ENCODE measurements at regions not wholly inside any gene's neighbourhood (a gene's known extent, or its start where the extent isn't known, plus 50 kb on each side); places are given as distances from the start of the nearest gene placed in this dataset.
"Not testable (repeated sequence)": the region's sequence is repeated elsewhere in the genome, so short reads cannot be mapped to it uniquely, and the experiment has no call there.

GRCh38 chr6:50962213-50962759 is 143.6 kb downstream of the TFAP2B start:
- DNase-seq = no peak

GRCh38 chr6:50963952-50964351 is 145.3 kb downstream of the TFAP2B start:
- no peak for DNase-seq

GRCh38 chr6:50965495-50965894 is 146.8 kb downstream of the TFAP2B start:
- no peak for DNase-seq

GRCh38 chr6:50966532-50966931 is 147.9 kb downstream of the TFAP2B start:
- no peak for DNase-seq

GRCh38 chr6:50966986-50967385 is 148.3 kb downstream of the TFAP2B start:
- DNase-seq = no peak

- DNase-seq = not testable (repeated sequence)
Measured at GRCh38 chr6:50968246-50968645, 149.6 kb downstream of the TFAP2B start.

- DNase-seq = no peak
Measured at GRCh38 chr6:50970908-50971307, 152.2 kb downstream of the TFAP2B start.

GRCh38 chr6:50973464-50973863 is 154.8 kb downstream of the TFAP2B start:
- no peak for DNase-seq

- DNase-seq = no peak
Measured at GRCh38 chr6:50974319-50974718, 155.6 kb downstream of the TFAP2B start.

GRCh38 chr6:50975216-50975615 is 156.5 kb downstream of the TFAP2B start:
- DNase-seq = no peak

GRCh38 chr6:50976907-50977306 is 158.2 kb downstream of the TFAP2B start:
- DNase-seq = no peak

- DNase-seq = no peak
Measured at GRCh38 chr6:50977796-50978195, 159.1 kb downstream of the TFAP2B start.

- no peak for DNase-seq
Measured at GRCh38 chr6:50978380-50979170, 159.9 kb downstream of the TFAP2B start.

GRCh38 chr6:50979171-50979525 is 160.5 kb downstream of the TFAP2B start:
- DNase-seq = no peak

GRCh38 chr6:50984135-50984534 is 165.5 kb downstream of the TFAP2B start:
- DNase-seq = no peak

GRCh38 chr6:50986319-50986718 is 167.6 kb downstream of the TFAP2B start:
- no peak for DNase-seq

GRCh38 chr6:50989123-50989522 is 170.5 kb downstream of the TFAP2B start:
- DNase-seq = no peak

GRCh38 chr6:50990750-50991446 is 172.2 kb downstream of the TFAP2B start:
- DNase-seq = no peak

- no peak for DNase-seq
Measured at GRCh38 chr6:50992232-50992631, 173.6 kb downstream of the TFAP2B start.

- DNase-seq = no peak
Measured at GRCh38 chr6:50992704-50993625, 174.3 kb downstream of the TFAP2B start.

- no peak for DNase-seq
Measured at GRCh38 chr6:50993941-50994720, 175.5 kb downstream of the TFAP2B start.

GRCh38 chr6:50995036-50995435 is 176.4 kb downstream of the TFAP2B start:
- DNase-seq = no peak

All from NCI-H2081 treated with DMSO at 0.1 percent for 48 hours (cell line).